IgD-negative memory B cell (primary cell): ENCODE measurements at regions not wholly inside any gene's neighbourhood (a gene's known extent, or its start where the extent isn't known, plus 50 kb on each side); places are given as distances from the start of the nearest gene placed in this dataset.
"Not testable (repeated sequence)": the region's sequence is repeated elsewhere in the genome, so short reads cannot be mapped to it uniquely, and the experiment has no call there.

ENCODE experiments used
- H3K27ac Mint-ChIP-seq, 3 donors: one replicate each; pipeline ENCODE4 v1.8.0; 2020 to 2022; ENCODE audit warnings: mild to moderate bottlenecking in 3 of 3, mixed read lengths in 3 of 3, moderate library complexity in 1 of 3
- H3K27me3 Mint-ChIP-seq: one replicate; pipeline ENCODE4 v1.8.0; 2021; ENCODE audit warnings: mixed read lengths
- H3K36me3 Mint-ChIP-seq: one replicate; pipeline ENCODE4 v1.8.0; 2020; ENCODE audit warnings: mild to moderate bottlenecking, mixed read lengths
- H3K4me1 Mint-ChIP-seq, 3 donors: one replicate each; pipeline ENCODE4 v1.8.0; 2020 to 2022; ENCODE audit warnings: mixed read lengths in 3 of 3, mild to moderate bottlenecking in 1 of 3
- H3K4me3 Mint-ChIP-seq, 4 donors: one replicate each; pipeline ENCODE4 v1.8.0; 2020 to 2022; ENCODE audit warnings: mild to moderate bottlenecking in 4 of 4, mixed read lengths in 4 of 4, moderate library complexity in 3 of 4
- H3K9me3 Mint-ChIP-seq, 3 donors: one replicate each; pipeline ENCODE4 v1.8.0; 2020 to 2021; ENCODE audit warnings: mixed read lengths in 3 of 3, mild to moderate bottlenecking in 1 of 3

DNA sequence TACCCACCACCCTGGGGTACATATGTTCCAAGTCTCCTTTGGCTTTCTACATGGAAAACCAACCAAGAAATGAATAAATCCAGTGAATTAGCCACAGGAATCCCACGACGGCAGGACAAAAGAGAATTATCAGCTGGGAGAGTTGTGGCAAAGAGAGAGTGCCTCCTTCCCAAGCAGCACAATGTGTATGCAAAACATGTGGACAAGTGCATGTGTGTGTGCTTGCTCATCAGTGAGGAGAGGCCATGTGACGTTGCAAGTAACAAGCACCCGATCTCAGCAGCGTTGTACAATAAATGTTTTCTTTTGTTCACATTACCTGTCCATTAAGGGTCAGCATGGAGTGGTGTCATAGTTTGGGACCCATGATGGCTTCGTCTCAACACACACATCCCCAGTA lies 50.0 kb upstream of the EMX2 start:
- Mint-ChIP-seq H3K27me3 (peaks cover 11% of the 10 kb centered on the region), H3K4me1 (peaks cover 0 to 3% (median 2%) of the 10 kb centered on the region in 3 donors), H3K27ac (no peak overlapping the region), H3K9me3 (peaks cover 0 to 2% (median 0%) of the 10 kb centered on the region in 3 donors), H3K36me3 (peaks cover 2% of the 10 kb centered on the region), H3K4me3 (no peak overlapping the region)

DNA sequence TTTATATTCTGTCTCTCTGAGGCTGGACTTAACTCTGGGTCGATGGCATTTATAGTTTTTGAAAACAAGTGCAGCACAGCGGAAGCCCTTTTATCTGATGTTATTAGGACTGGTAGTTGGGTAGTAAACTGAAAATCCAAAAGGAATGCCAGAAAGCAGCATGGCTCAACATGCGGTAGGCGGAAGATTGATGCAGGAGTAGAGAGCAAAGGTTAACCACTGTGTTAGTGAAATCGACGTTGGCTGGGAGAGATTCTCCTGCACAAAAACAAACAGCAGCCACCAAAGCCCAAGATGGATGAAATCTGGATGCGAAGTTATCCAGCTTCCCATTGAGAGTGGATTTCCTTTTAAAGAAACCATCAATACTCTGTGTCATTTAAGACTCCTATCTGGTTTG lies 54.5 kb upstream of the EMX2 start:
- Mint-ChIP-seq H3K4me3 (no peak overlapping the region), H3K4me1 (peaks cover 0 to 3% (median 0%) of the 10 kb centered on the region in 3 donors), H3K27me3 (peaks cover 8% of the 10 kb centered on the region), H3K9me3 (peaks cover 0 to 2% (median 0%) of the 10 kb centered on the region in 3 donors), H3K36me3 (peaks cover 2% of the 10 kb centered on the region), H3K27ac (no peak overlapping the region)

DNA sequence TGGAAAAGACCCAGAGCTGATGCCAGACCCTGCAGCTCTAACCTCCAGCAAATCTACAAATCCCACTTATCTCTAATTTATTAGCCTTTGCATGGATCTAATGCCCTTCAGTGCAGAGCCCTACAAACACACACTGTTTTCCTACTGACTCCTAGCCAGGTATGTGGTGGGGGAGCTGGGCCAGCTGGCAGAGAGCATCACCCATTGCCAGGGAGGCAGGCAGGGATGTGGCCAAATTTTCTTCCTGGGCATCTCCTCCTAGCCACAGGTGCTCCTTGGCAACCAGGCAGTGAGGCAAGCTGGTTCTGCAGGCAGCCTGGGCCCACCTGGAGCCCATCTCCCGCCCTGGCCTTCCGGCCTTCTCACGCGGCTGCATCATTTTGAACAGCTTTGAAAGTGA lies 55.9 kb upstream of the EMX2 start:
- Mint-ChIP-seq H3K4me3 (no peak overlapping the region), H3K27ac (no peak overlapping the region), H3K9me3 (peaks cover 0 to 2% (median 0%) of the 10 kb centered on the region in 3 donors), H3K4me1 (peaks cover 0 to 3% (median 0%) of the 10 kb centered on the region in 3 donors), H3K36me3 (peaks cover 2% of the 10 kb centered on the region), H3K27me3 (peaks cover 6% of the 10 kb centered on the region)

DNA sequence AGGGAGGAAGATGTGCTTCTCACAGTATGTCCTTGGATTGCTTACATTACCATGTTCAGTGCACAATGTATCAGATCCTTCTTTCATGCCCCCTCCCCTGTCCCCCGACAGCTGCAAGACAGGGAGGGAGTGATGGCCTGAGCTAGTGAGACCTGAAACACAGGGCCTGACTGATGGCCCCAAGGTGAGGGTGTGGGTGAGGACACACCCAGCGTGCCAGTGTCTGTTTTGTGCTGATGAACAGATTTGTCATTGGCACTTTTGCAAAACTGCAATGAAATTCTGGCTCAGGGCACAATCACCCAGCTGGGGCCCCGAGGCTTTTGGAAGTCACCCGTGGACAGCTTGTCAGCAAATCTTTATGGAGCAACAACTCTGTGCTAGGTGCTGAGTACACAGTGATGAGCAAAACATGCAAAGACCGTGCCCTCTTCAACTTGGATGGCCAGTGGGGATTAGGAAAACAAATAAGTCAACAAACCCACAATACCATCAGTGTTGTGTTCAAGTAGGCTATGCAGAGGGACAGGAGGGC lies 59.4 kb upstream of the EMX2 start:
- Mint-ChIP-seq H3K27me3 (peaks cover 2% of the 10 kb centered on the region), H3K4me1 (peaks cover 4 to 5% (median 4%) of the 10 kb centered on the region in 3 donors), H3K4me3 (no peak overlapping the region), H3K36me3 (no peaks in the 10 kb centered on the region), H3K9me3 (peaks cover 0 to 2% (median 0%) of the 10 kb centered on the region in 3 donors), H3K27ac (peak overlapping the region in 1 of 3 donors; percentile 40)

DNA sequence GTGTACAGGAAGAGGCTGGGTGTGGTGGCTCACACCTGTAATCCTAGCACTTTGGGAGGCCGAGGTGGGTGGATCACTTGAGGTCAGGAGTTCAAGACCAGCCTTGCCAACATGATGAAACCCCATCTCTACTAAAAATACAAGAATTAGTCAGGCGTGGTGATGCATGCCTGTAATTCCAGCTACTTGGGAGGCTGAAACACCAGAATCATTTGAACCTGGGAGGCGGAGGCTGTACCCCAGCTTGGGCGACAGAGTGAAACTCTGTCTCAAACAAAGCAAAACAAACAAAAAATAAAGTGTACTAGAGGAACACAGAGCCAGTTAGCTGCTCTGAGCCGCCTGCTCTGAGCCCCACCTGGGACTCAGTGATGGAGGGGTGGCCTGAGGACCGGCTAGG lies 61.5 kb upstream of the EMX2 start:
- not testable (repeated sequence) for H3K4me1 Mint-ChIP-seq, H3K9me3 Mint-ChIP-seq, H3K36me3 Mint-ChIP-seq, H3K27ac Mint-ChIP-seq, H3K27me3 Mint-ChIP-seq
- H3K4me3 Mint-ChIP-seq, result peak overlapping the region in 1 of 4 donors; percentile 68

DNA sequence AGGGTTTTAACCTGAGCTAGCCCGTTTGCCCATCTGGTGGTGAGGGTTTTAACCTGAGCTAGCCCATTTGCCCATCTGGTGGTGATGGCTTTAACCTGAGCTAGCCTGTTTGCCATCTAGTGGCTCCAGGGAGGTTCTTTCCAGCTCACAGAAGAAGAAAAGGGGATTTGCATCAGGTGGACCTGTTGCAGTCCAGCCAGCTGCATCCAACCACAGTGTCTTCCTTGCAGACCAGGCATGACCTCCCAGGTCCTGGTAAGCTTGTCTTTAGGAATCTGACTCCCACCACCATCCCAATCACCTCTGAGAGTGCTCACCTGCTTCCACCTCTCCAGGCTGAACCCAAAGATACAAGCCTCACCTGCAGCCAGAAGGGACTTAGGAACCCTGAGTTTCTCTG lies 62.4 kb upstream of the EMX2 start:
- Mint-ChIP-seq H3K9me3 (no peaks in the 10 kb centered on the region), H3K27ac (no peak overlapping the region), H3K27me3 (peaks cover 3% of the 10 kb centered on the region), H3K4me3 (no peak overlapping the region), H3K36me3 (no peaks in the 10 kb centered on the region), H3K4me1 (peaks cover 4 to 5% (median 4%) of the 10 kb centered on the region in 3 donors)

DNA sequence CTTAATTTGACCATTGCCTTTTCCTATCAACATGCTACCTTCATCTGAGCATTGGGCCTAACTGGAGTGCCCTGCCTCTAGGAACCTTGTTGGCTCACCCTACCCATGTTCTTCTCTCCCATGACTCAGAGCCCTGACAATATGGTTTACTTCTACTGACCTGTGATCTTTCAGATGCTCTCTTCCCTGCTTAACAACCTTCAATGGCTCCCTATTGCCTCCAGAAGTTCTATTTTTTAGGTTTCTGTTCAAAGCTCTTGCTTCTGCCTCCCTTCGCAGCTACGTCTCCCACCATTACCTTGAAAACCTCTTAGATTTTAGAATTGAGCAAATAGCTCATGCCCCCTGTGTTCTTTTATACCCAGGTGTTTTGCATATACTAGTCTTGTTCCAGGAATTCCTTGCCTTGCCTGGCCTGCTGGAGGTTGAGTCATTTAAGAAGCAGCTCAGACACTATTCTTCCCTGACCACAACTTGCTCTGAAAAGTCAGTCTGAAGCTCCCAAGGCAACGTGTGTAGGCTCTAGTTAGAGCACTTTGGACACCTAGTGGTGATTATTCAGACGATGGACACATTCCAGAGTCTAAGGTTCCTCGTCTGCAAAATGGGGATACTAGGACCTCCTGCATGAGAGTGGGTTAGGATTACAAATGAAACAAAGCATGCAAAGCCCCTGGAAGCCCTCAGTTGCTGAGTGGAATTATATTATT lies 64.4 kb upstream of the EMX2 start:
- Mint-ChIP-seq H3K27me3 (peaks cover 3% of the 10 kb centered on the region), H3K4me1 (peaks cover 4 to 5% (median 4%) of the 10 kb centered on the region in 3 donors), H3K9me3 (peaks cover 0 to 2% (median 0%) of the 10 kb centered on the region in 3 donors), H3K36me3 (no peaks in the 10 kb centered on the region), H3K27ac (peak overlapping the region in 1 of 3 donors; percentile 16), H3K4me3 (no peak overlapping the region)

DNA sequence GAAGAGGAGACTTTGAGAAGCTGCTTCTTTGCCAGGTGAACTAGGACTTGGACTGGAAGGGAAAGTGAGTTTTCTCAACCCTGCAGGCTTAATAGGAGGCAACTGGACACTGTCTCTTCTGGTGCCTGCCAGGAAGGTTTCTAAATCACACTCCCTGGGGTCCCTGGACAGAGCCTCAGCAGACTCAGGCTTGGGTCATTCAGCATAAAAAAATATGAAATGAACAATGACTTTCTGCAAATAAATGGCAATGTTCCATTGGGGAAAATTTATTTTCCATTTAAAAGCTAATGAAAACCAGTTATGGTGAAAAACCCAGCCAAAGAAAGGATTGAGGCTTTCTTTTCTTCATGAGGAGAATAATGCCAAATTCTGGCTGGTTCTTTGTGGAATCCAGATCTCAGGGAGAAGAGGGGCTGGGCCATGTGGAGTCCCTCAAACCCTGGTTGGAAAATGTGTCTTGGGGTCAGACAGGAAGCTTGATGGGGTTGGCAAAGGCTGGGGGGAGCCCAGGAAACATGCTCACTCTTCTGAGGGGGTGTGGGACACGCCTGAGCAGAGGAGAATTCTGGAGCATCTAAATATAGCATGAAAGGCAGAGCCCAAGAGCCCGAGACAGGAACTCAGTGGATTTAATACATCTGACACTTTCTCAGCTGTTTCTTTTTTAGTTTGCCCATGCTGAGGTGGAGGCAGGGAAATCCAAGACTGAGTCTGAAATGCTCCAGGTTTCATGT lies 65.2 kb upstream of the EMX2 start:
- Mint-ChIP-seq H3K4me3 (no peak overlapping the region), H3K36me3 (no peaks in the 10 kb centered on the region), H3K4me1 (peaks cover 4 to 5% (median 4%) of the 10 kb centered on the region in 3 donors), H3K27ac (no peak overlapping the region), H3K9me3 (peaks cover 0 to 2% (median 0%) of the 10 kb centered on the region in 3 donors), H3K27me3 (peaks cover 3% of the 10 kb centered on the region)

DNA sequence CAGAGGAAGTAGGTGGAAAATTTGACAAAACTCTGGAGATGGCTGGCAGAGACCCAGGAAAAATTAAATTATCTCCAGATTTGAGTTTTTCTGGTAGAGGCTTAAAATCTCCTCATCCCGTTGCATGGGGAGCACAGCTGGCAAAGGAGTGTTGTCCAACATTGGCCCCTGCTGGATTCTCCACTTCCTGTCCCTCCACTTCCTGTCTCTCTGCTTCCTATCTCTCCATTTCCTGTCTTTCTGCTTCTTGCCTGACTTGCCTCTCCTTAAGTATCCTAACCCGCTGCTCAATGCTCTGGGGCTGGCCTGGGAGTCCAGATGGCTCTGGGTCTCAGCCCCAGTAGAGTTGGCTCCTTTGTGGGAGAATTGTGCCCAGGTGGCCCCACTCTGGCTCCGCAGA lies 65.8 kb upstream of the EMX2 start:
- H3K27me3 Mint-ChIP-seq, result peaks cover 6% of the 10 kb centered on the region
- no peaks in the 10 kb centered on the region for H3K36me3 Mint-ChIP-seq
- peaks cover 4 to 5% (median 4%) of the 10 kb centered on the region in 3 donors for H3K4me1 Mint-ChIP-seq
- H3K4me3 Mint-ChIP-seq, result no peak overlapping the region
- no peak overlapping the region for H3K27ac Mint-ChIP-seq
- H3K9me3 Mint-ChIP-seq, result peaks cover 0 to 2% (median 0%) of the 10 kb centered on the region in 3 donors

DNA sequence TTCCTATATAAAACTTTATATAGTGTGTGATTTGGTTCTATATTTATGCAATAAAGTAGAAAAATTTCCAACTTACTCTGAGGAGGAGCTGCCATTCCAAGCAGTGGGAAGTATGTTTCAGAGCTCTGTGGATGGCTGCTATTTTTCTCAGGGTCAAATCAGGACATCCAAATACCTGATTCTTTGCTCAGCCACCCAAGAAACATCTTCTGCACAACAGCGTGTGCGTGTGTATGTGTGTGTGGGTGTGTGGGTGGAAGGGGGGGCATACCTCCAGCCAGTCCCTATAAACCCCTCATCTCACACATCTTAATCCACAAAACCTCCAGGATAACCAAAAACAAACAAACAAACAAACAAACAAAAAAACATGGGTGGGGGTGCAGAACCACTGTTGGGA lies 66.3 kb upstream of the EMX2 start:
- no peaks in the 10 kb centered on the region for H3K36me3 Mint-ChIP-seq
- peaks cover 4 to 5% (median 4%) of the 10 kb centered on the region in 3 donors for H3K4me1 Mint-ChIP-seq
- peaks cover 7% of the 10 kb centered on the region for H3K27me3 Mint-ChIP-seq
- no peak overlapping the region for H3K27ac Mint-ChIP-seq
- H3K4me3 Mint-ChIP-seq, result no peak overlapping the region
- peaks cover 0 to 2% (median 0%) of the 10 kb centered on the region in 3 donors for H3K9me3 Mint-ChIP-seq

DNA sequence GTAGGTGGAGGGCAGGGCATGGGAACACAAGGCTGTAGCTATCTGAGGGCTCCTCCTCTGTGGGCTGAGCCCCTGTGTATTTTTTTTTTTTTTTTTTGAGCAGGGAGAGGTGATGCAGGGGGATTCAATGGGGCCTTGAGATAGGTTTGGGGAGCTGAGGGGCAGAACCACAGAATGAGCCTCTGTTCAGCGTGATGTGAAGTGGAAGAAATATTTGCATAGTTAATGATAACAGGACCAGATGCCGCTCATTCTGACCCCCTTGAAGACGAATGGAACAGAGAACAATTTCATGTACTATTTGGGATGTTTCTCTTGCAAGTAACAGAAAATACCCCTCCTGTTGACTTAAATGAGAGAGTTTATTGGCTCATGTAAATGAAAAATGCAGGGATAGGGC lies 69.7 kb upstream of the EMX2 start:
- no peaks in the 10 kb centered on the region for H3K4me1 Mint-ChIP-seq
- H3K27ac Mint-ChIP-seq, result no peak overlapping the region
- no peak overlapping the region for H3K4me3 Mint-ChIP-seq
- H3K27me3 Mint-ChIP-seq, result peaks cover 7% of the 10 kb centered on the region
- H3K9me3 Mint-ChIP-seq, result peaks cover 0 to 2% (median 0%) of the 10 kb centered on the region in 3 donors
- H3K36me3 Mint-ChIP-seq, result no peaks in the 10 kb centered on the region

DNA sequence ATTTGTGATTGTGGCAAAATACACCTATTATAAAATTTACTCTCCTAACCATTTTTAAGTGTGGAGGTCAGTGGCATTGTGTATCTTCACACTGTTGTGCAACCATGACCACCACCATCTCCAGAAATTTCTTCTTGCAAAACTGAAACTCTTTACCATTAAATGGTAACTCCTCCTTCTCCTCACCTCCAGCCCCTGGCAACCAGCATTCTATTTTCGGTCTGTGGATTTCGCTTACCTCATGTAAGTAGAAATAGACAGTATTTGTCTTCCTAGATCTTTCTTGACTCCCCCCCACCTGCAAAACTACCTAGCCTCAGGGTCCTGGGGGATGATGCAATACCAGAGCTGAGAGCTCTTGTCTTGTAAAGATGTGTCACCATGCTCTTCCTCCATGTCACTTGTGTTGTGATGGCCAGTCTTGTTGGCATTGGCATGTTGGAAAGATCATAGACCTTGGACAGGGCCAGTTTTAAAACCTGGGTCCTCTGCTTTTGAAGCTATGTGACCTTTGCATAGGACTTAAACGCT lies 71.1 kb upstream of the EMX2 start:
- Mint-ChIP-seq H3K4me3 (no peak overlapping the region), H3K27me3 (peaks cover 4% of the 10 kb centered on the region), H3K36me3 (no peaks in the 10 kb centered on the region), H3K4me1 (no peaks in the 10 kb centered on the region), H3K9me3 (peaks cover 0 to 2% (median 0%) of the 10 kb centered on the region in 3 donors), H3K27ac (no peak overlapping the region)

DNA sequence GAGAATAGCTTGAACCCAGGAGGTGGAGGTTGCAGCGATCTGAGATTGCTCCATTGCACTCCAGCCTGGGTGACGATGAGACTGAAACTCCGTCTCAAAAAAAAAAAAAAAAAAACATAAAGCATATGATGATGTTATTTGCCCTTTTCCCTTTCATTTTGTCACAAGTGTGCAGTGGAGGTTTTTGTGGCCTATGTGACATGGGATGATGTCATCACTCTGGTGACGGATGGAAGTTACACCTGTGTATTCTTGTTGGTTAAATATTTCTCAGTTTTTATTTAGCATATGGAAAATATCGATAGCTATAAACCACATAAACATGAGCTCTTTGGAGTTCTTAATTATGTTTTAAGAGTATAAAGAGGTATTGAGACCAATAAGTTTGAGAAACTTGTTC lies 71.8 kb upstream of the EMX2 start:
- no peaks in the 10 kb centered on the region for H3K36me3 Mint-ChIP-seq
- no peak overlapping the region for H3K4me3 Mint-ChIP-seq
- peaks cover 0 to 2% (median 0%) of the 10 kb centered on the region in 3 donors for H3K9me3 Mint-ChIP-seq
- H3K27ac Mint-ChIP-seq, result no peak overlapping the region
- no peaks in the 10 kb centered on the region for H3K4me1 Mint-ChIP-seq
- peaks cover 4% of the 10 kb centered on the region for H3K27me3 Mint-ChIP-seq

DNA sequence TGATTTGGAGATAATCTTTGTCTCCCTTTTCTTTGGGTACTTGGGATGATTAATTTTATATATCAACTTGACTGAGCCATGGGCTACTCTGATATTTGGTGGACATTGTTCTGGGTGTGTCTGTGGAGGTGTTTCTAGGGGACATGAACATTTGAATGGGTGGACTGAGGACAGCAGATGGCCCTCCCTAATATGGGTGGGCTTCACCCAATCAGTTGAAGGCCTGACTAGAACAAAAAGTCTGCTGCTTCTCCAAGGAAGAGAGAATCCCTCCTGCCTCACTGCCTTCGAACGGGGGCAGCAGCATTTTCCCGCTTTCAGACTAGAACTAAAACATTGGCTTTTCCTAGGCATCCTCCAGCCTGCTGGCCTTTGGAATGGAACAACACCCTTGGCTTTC lies 73.9 kb upstream of the EMX2 start:
- Mint-ChIP-seq H3K4me3 (no peak overlapping the region), H3K36me3 (no peaks in the 10 kb centered on the region)

DNA sequence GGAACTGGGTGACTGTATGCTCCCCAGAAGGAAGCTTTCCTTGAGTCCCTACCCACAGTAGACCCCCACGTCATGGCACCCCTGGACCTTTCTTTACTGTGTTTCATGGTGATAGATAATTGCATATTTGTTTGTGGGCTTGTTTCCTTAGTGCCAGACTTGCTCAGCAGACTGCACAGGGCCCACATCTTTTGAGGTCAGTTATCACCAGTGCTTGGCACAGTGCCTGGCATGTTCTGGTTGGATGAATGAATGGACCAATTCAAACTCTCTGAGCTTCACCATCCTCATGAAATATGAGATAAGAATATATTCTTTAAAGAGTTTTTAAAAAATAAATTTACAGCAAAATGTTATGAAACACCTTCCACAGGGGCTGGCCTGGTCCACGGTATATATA lies 78.4 kb upstream of the EMX2 start:
- Mint-ChIP-seq H3K27ac (no peak overlapping the region), H3K36me3 (no peaks in the 10 kb centered on the region), H3K27me3 (peaks cover 2% of the 10 kb centered on the region), H3K9me3 (no peaks in the 10 kb centered on the region), H3K4me3 (no peak overlapping the region), H3K4me1 (no peaks in the 10 kb centered on the region)

More for the DNA sequence above, 73.9 kb upstream of the EMX2 start:
- no peaks in the 10 kb centered on the region for H3K4me1 Mint-ChIP-seq
- peaks cover 4% of the 10 kb centered on the region for H3K27me3 Mint-ChIP-seq
- H3K27ac Mint-ChIP-seq, result no peak overlapping the region
- peaks cover 0 to 1% (median 0%) of the 10 kb centered on the region in 3 donors for H3K9me3 Mint-ChIP-seq
